Large intestine (tissue), 3 donors: ENCODE measurements at regions not wholly inside any gene's neighbourhood (a gene's known extent, or its start where the extent isn't known, plus 50 kb on each side); places are given as distances from the start of the nearest gene placed in this dataset.

ENCODE experiments used
- DNase-seq, 2 donors: peaks; one replicate each; pipeline versions ENCODE4 v3.0.0 to v3.0.0-alpha.2; 2013
- H3K27ac ChIP-seq: one replicate; pipeline ENCODE4 v1.5.1; 2013; ENCODE audit warnings: low read length
- H3K27me3 ChIP-seq: 2 replicates; pipeline ENCODE4 v1.6.1; 2013; ENCODE audit warnings: low read length; ENCODE audit not compliant: control insufficient read depth, insufficient read depth
- H3K36me3 ChIP-seq: 2 replicates; pipeline ENCODE4 v1.6.1; 2013; ENCODE audit warnings: low read length; ENCODE audit not compliant: control insufficient read depth, insufficient read depth
- H3K4me1 ChIP-seq: one replicate; pipeline ENCODE4 v1.6.1; 2013; ENCODE audit warnings: low read length; ENCODE audit not compliant: control insufficient read depth, insufficient read depth
- H3K4me3 ChIP-seq: one replicate; pipeline ENCODE4 v1.5.1; 2013; ENCODE audit warnings: low read length
- H3K9me3 ChIP-seq: one replicate; pipeline ENCODE4 v1.6.1; 2013; ENCODE audit warnings: mild to moderate bottlenecking, low read depth, low read length, moderate library complexity; ENCODE audit not compliant: control insufficient read depth
- WGBS: methylation state at CpG from one replicate; pipeline ENCODE4 v1.1.5; 2013; ENCODE audit warnings: low lambda C conversion rate; ENCODE audit not compliant: insufficient coverage; 5-methylcytosine and 5-hydroxymethylcytosine counted together

- DNase-seq, result no peak
Measured at GRCh38 chr3:99134986-99135385, 233.5 kb upstream of the DCBLD2 start.

GRCh38 chr3:99131876-99132275 lies 230.4 kb upstream of the DCBLD2 start:
- Histone ChIP-seq H3K27ac (no peak overlapping the region), H3K27me3 (no peaks in the 10 kb centered on the region), H3K4me1 (no peaks in the 10 kb centered on the region), H3K9me3 (no peaks in the 10 kb centered on the region), H3K4me3 (no peak overlapping the region), H3K36me3 (no peaks in the 10 kb centered on the region)
- no peak for DNase-seq

More at GRCh38 chr3:99134986-99135385, 233.5 kb upstream of the DCBLD2 start:
- no peaks in the 10 kb centered on the region for H3K36me3 ChIP-seq
- H3K9me3 ChIP-seq, result no peaks in the 10 kb centered on the region
- no peaks in the 10 kb centered on the region for H3K27me3 ChIP-seq
- no peak overlapping the region for H3K27ac ChIP-seq
- no peak overlapping the region for H3K4me3 ChIP-seq
- H3K4me1 ChIP-seq, result no peaks in the 10 kb centered on the region

DNA sequence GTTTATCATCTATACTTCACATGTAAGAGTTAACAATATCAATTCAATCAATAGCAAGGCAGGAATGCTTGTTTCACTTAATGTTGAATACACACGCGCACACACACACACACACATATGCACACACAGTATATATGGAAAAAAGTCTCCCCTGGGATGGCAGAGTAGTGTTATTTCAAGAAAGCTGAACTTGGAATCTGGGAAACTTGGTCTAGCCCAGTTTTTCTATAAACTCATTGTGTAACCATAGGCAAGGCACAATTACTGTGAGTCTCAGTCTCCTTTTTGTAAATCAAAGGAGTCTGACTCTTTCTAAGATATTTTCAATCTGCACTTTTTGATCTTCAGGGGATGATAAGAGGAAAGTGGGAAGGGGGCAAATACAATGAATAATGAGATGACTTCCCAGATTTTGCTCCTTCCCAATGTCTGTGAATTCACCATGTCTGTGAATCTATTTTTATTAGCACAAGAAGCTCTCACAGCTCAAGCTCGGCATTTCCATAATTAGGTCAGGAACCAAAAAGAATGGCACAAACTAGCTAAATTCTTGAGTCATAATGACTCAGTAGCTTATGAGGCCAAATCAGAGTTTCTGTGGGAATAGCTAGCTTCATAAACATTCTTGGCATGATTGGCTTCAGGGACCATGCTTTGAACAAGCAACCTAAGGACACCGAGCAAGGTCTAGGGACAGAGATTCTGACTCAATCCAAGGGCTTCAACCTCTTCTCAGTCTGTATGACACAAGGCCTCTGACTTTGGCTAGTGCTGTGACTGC lies 227.4 kb upstream of the DCBLD2 start:
- no peaks in the 10 kb centered on the region for H3K9me3 ChIP-seq
- WGBS, result no CpG with 5 or more reads among the region's 4 CpGs
- no peak for DNase-seq
- H3K27me3 ChIP-seq, result no peaks in the 10 kb centered on the region
- no peak overlapping the region for H3K4me3 ChIP-seq
- no peak overlapping the region for H3K27ac ChIP-seq
- H3K36me3 ChIP-seq, result no peaks in the 10 kb centered on the region
- no peaks in the 10 kb centered on the region for H3K4me1 ChIP-seq

- Histone ChIP-seq H3K9me3 (no peaks in the 10 kb centered on the region), H3K36me3 (no peaks in the 10 kb centered on the region), H3K4me1 (no peaks in the 10 kb centered on the region), H3K4me3 (no peak overlapping the region), H3K27me3 (no peaks in the 10 kb centered on the region), H3K27ac (no peak overlapping the region)
- no peak for DNase-seq
- WGBS, result no CpG with 5 or more reads among the region's 2 CpGs
Measured at GRCh38 chr3:99128235-99128634, 226.7 kb upstream of the DCBLD2 start.

- WGBS, result no CpG with 5 or more reads among the region's 1 CpG
- DNase-seq, result no peak
Measured at GRCh38 chr3:99126316-99126715, 224.8 kb upstream of the DCBLD2 start.

DNA sequence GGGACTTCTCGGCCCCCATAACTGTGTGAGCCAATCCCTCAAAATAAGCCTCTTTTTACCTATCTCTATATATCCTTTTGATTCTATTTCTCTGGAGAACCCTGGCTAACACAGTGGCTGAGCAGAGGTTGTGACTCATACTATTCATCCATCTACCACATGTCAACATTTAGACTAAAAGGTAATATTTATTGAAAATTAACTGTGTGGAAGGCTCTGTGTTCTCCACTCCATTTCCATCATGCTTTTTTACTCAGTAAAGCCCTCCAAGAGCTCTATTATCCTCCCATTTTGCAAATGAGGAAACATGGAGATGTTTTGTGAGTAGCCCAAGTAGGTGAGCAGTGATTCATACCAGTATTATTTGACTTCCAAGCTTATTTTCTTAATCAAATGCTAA lies 217.9 kb upstream of the DCBLD2 start:
- Histone ChIP-seq H3K36me3 (no peaks in the 10 kb centered on the region), H3K9me3 (no peaks in the 10 kb centered on the region), H3K4me1 (no peaks in the 10 kb centered on the region), H3K4me3 (no peak overlapping the region), H3K27me3 (no peaks in the 10 kb centered on the region), H3K27ac (no peak overlapping the region)
- no CpG with 5 or more reads among the region's 1 CpG for WGBS
- no peak for DNase-seq

More at GRCh38 chr3:99126316-99126715, 224.8 kb upstream of the DCBLD2 start:
- Histone ChIP-seq H3K27me3 (no peaks in the 10 kb centered on the region), H3K36me3 (no peaks in the 10 kb centered on the region), H3K9me3 (no peaks in the 10 kb centered on the region), H3K4me1 (no peaks in the 10 kb centered on the region), H3K4me3 (no peak overlapping the region), H3K27ac (no peak overlapping the region)

GRCh38 chr3:99118381-99118780 lies 216.9 kb upstream of the DCBLD2 start:
- Histone ChIP-seq H3K27me3 (no peaks in the 10 kb centered on the region), H3K27ac (no peak overlapping the region), H3K4me1 (no peaks in the 10 kb centered on the region), H3K36me3 (no peaks in the 10 kb centered on the region), H3K9me3 (no peaks in the 10 kb centered on the region), H3K4me3 (no peak overlapping the region)
- WGBS, result no CpG with 5 or more reads among the region's 1 CpG
- DNase-seq, result no peak

- no peaks in the 10 kb centered on the region for H3K27me3 ChIP-seq
Measured at GRCh38 chr3:99114565-99115291, 213.2 kb upstream of the DCBLD2 start.

GRCh38 chr3:99111235-99111634 lies 209.7 kb upstream of the DCBLD2 start:
- no peak for DNase-seq
- H3K4me3 ChIP-seq, result no peak overlapping the region
- H3K27ac ChIP-seq, result no peak overlapping the region
- no peaks in the 10 kb centered on the region for H3K36me3 ChIP-seq
- H3K4me1 ChIP-seq, result no peaks in the 10 kb centered on the region
- no peaks in the 10 kb centered on the region for H3K9me3 ChIP-seq
- H3K27me3 ChIP-seq, result no peaks in the 10 kb centered on the region
- WGBS, result no CpG with 5 or more reads among the region's 3 CpGs

More at GRCh38 chr3:99114565-99115291, 213.2 kb upstream of the DCBLD2 start:
- H3K36me3 ChIP-seq, result no peaks in the 10 kb centered on the region
- no peak for DNase-seq
- no peaks in the 10 kb centered on the region for H3K4me1 ChIP-seq
- no peak overlapping the region for H3K27ac ChIP-seq
- WGBS, result no CpG with 5 or more reads among the region's 9 CpGs
- no peak overlapping the region for H3K4me3 ChIP-seq
- no peaks in the 10 kb centered on the region for H3K9me3 ChIP-seq

- H3K9me3 ChIP-seq, result no peaks in the 10 kb centered on the region
- H3K36me3 ChIP-seq, result no peaks in the 10 kb centered on the region
- 87% methylated on average over 3 of the region's 4 CpGs for WGBS
- H3K4me1 ChIP-seq, result no peaks in the 10 kb centered on the region
- H3K4me3 ChIP-seq, result no peak overlapping the region
- DNase-seq, result no peak
- no peaks in the 10 kb centered on the region for H3K27me3 ChIP-seq
- H3K27ac ChIP-seq, result no peak overlapping the region
Measured at GRCh38 chr3:99110401-99110800, 208.9 kb upstream of the DCBLD2 start.

GRCh38 chr3:99108508-99108907 lies 207.0 kb upstream of the DCBLD2 start:
- Histone ChIP-seq H3K36me3 (no peaks in the 10 kb centered on the region), H3K4me3 (no peak overlapping the region), H3K27me3 (no peaks in the 10 kb centered on the region), H3K9me3 (no peaks in the 10 kb centered on the region), H3K27ac (no peak overlapping the region), H3K4me1 (no peaks in the 10 kb centered on the region)
- DNase-seq, result no peak
- no CpG with 5 or more reads among the region's 2 CpGs for WGBS
